ENCODE measurements at regions not wholly inside any gene's neighbourhood (a gene's known extent, or its start where the extent isn't known, plus 50 kb on each side); places are given as distances from the start of the nearest gene placed in this dataset.
"Not testable (repeated sequence)": the region's sequence is repeated elsewhere in the genome, so short reads cannot be mapped to it uniquely, and the experiment has no call there.

DNA sequence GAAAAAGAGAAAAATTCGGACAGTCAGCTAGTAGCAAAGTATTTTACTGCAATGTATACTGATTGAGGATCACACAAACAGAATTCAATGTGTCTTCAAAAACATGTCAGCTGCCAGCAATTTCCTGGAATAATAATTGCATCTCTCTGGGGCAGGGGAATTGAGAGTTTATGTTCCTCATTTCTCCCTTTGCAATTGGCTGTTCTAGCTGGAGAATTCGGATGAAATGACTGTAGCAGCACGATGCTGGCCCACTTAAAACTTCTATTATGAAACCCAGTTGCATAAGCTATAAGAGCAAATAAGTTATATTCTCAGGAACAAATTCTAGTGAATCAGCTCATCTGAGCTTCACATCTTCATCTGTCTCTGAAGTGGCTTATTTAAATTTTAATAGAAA is 99.9 kb upstream of the CPEB2 start:
- no peak for DNase-seq

DNA sequence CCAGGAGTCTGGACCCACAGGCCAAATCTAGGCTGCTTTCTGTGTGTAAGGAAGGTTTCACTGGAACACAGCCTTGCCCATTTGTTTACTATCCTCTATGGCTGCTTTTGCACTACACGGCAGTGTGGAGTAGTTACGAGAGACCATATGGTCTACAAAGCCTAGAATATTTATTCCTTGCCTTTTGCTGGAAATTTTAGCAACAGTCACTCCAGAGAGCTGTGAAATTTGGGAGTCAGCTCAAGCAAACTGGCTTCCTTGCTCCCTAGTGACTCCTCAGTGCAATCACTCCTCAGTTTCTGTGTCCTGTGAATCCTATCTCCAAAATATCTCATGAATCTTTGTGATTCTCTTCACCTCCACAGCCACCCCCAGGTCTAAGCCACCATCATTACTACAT is 99.0 kb upstream of the CPEB2 start:
- no peak for DNase-seq

DNA sequence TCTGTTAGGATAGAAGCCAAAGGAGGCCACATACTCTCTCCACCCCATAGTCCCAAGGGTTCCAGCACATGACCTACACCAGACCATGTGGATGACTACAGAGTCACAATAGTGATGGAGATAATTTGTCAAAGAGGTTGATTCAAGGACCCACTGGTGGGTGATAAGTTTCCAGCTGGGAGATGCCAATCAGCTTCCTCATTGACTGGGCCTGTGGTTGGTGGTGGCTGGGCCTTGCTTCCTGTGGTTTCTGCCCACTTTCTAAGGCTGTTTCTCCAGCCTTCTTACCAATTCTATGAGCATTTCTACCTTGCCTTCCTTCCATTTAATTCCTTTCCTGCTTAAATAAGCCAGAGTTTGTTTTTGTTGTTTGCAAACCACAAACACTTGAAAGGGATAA is 95.5 kb upstream of the CPEB2 start:
- DNase-seq: no peak

DNA sequence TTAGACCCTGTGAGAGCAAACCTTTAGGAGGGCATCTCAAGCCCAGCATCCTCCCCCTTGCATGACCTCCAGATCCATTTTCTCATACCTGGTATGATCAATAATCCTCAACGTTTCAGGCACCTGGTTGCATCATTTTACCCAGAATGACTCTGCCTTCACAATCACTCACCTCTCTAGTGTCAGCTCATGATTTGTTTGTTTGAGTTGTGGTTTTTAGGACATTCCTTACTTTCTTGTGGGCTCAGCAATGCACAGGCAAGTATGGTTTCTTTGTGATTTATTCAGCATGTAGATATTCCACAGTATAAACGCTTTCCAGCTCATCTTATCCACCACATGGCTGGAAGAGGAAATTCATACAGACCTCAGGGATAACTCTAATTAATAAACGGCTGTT is 93.6 kb upstream of the CPEB2 start:
- no peak for DNase-seq

DNA sequence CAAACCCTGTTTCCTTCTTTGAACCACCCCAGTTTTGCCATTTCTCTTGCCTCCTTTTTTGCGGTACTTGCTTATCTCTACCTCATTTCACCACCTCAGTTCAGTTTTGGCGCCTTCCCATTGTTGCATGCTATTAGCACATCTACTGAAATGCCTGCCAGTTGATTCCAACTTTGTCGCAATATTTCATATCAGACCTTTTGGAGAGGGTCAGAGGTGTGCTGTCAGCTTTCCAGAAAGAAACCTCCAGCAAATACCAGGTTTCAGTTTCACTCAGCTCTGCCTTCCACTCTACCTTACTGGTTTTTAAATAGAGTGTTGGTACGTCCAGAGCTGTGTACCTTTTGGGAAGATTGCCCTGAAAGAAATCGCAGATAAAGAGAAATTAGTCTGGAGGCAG is 91.9 kb upstream of the CPEB2 start:
- DNase-seq: no peak

DNA sequence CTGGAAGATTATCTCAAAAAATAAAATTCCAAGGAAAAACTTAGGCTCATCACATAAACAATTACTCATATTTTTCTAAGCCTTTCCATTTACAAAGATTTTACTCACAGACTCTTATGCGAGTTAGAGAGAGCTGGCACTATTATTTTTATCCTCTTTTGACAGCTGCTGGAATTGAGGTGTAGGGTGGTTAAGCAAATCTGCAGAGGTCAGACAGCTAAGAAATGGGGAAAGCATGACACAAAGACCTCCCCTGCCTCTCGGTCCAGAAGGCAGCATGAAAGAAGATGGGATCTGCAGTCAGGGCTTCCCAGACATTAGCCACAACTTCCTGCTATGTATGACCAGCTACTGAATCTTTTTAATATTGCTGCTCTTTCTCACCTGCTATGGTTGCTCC is 89.9 kb upstream of the CPEB2 start:
- DNase-seq: no peak

DNA sequence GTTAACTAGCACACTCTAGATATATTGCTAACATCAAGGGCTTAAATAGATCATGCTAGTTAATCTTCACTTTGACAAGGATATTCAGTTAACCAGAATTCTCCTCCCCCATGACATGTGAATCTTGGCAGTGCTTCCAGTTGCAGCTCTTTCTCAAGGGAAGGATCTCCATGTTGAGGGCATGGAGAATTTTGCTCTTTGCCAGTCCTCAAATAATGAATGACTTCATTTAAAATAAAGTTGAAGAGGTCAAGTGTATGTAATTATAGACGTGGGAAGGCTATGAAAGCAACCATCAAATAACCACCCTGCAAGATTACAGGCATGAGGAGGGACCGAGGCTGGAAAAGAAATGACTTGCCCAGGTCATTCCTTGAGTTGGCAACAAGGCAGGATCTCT is 87.3 kb upstream of the CPEB2 start:
- no peak for DNase-seq

DNA sequence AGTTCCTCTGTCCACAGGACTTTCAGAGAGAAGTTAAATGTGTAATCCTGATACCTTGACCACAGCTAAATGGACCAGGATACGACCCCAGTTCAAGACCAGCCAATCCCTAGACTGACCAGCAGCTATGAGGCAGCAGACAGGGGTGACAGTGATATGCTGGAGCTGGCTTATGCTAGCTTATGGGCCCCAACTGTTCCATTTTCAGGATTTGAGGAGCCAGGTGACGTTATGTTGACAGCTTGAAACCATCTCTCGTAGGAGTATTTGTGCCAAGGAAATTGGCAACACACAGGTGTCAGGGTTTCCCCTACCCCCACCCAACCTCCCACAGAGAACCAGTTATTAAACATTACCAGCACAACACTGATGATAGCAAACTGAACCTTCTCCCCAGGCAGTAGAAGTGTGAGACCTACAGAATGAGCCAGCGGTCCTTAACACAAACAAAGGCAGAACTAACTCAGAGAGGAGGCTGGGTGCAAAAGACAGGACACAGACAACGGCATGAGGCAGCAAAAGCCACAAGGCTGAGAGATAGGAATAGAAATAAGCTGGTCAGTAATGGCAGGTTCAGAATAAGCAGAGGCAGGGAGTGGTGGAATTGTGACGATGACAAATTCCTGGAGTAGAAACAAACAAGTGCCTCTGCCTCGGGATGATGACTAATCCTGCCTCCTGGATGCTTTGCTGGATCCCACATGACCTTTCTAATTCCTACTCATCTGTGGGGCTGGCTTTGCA is 85.6 kb upstream of the CPEB2 start:
- no peak for DNase-seq

DNA sequence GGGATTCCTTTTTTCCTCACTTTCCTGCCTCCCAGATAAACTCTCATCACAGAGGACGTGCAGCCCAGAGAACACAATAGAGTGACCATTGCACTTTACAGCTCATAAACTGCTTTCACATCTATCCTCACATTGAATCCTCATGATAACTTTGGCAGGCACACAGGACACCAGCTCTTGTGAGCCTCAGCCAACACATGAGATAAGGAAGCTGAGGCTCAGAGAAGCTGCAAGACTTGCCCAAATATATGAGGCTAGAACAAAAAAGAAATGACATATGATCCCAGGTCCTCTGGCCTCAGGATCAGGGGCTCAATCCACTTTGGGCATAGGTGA is 85.0 kb upstream of the CPEB2 start:
- DNase-seq: no peak

DNA sequence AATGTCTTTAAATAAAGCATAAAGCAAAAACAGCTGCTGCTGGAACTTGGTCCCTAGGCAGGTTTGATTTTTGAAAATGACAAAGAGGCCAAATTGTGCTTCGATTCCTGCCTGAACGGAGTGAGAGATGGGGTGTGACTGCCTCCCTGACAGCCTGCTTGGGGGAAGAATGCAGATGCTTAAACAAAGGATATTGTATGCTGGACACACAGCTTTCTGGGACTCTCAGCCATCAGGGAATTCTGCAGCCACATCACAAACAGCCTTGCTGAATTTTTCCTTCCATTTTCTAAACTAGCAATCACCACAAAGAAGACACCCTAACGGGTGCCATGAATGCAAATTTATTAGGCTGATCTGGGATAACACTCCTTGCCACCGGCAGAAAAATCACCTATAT is 83.9 kb upstream of the CPEB2 start:
- DNase-seq: no peak

DNA sequence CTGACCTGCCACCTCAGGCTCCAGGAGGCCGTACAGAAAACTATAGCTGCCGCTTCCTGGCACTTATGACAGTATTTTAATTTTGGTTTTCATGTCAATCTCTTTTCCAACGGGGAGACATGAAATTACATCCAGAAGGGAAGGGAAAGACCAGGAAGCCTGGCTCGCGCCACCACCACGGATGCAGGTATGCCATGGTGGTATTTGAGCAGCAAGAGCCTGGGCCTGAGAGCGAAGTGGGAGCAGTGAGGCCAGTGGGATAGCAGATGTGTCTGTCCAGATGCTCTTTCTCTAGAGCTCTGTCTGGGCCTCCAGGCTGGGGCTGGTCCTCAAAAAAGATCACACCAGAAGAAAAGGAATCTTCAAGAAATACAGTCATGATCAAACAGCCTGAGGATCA is 82.5 kb upstream of the CPEB2 start:
- no peak for DNase-seq

DNA sequence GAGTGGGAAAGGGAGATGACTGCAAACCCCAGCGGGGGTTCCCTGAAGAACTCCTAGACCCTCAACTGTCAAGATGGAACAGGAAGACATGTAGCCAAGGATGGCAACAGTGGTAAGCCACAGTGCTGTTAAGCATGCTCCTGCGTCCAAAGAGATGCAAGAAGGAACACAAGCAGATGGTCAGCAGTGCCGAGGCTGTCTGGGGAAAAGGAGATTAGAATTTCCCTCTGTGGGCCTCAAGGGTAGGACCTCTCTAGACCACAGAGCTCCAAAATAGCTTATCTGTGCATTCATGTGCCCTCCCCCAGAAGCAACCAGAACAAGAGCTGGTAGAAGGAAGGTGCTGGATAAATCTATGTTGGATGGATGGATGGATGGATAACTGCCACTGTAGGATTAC is 82.0 kb upstream of the CPEB2 start:
- no peak for DNase-seq

DNA sequence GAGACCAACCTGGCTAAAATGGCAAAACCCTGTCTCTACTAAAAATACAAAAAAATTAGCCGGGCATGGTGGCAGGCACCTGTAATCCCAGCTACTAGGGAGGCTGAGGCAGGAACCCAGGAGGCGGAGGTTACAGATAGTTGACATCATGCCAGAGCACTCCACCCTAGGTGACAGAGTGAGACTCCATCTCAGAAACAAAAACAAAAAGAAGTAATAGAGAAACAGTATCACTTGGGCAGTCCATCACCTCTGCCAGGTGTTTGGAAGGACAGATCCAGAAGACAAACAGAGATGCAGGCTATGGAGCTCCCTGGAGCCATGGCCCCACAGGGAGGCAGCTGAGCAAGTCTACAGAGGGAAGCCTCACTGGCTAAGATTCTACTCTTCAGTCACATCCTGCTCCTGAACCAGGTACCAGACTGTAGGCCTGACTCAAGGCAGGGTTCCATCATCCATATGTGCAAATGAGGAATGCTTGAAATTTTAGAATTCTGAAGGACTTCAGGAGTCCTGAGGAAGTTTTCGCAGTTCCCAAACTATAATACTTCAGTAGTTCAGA is 81.4 kb upstream of the CPEB2 start:
- no peak for DNase-seq

DNA sequence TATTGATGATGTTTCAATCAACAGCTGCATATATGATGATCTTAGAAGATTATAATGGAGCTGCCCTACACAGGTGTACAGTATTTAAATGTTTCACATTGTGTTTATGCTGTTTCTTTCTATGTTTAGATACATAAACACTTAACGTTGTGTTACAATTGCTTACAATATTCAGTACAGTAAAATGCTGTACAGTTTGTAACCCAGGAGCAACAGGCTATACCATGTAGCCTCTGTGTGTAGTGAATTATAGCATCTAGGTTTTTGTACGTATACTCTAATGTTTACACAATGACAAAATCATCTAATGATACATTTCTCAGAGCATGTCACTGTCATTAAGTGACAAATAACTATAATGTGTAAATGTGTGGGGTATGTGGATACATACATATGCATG is 80.5 kb upstream of the CPEB2 start:
- DNase-seq: not testable (repeated sequence)

DNA sequence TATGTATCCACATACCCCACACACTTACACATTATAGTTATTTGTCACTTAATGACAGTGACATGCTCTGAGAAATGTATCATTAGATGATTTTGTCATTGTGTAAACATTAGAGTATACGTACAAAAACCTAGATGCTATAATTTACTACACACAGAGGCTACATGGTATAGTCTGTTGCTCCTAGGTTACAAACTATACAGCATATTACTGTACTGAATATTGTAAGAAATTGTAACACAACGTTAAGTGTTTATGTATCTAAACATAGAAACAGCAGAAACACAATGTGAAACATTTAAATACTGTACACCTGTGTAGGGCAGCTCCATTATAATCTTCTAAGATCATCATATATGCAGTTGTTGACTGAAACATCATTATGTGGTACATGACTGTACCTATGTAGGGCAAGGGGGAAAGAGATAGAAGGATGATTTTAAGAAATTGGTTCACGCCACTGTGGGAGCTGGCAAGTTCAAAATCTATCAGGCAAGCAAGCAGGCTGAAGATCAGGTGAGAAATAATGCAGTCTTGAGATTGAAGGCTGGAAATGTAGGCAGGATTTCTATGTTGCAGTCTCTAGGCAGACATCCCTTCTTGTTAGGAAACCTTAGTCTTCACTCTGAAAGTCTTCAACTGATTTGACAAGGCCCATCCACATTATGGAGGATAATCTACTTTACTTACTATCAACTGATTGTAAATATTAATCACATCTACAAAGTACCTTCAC is 78.0 kb upstream of the CPEB2 start:
- no peak for DNase-seq

DNA sequence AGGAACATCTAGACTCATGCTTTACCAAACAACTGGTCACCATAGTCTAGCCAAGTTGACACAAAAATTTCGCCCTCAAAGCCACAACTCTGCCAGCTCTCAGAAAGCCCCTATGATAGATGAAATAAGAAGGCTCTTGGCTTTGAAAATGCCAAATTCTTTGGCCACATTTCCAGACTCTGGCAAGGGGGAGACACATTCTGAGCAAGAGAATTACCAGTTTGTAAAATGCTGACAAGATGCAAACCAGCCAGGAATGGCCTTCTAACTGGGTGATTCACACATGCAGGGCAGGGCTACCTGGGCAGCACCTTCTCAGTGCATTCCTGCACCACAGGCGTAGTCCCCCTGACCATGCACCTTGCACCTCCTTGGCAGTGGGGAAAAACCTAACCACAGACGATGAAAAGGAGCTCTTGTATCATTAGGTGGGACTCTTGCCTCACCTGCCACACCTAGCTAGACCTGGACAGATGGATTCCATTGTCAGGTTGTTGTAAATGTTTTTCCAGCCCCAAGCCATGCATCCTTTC is 77.4 kb upstream of the CPEB2 start:
- no peak for DNase-seq

DNA sequence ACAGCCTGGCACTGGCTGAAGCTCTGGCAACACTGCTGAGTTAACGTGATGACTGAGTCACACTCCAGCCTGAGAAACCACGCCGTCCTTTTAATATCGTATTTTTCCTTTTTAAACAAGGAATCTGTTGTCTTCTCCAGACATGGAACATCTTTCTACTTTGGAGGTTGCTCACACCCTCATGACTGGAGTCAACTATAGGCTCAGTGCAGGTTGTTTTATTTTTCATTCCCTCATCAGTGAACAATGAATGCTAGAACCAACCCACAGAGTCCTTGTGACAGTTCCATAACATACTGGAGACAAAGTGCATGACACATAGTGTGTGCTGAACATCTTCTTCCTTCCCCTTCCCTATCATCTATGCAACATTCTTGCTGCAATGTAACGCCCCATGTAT is 76.8 kb upstream of the CPEB2 start:
- no peak for DNase-seq

DNA sequence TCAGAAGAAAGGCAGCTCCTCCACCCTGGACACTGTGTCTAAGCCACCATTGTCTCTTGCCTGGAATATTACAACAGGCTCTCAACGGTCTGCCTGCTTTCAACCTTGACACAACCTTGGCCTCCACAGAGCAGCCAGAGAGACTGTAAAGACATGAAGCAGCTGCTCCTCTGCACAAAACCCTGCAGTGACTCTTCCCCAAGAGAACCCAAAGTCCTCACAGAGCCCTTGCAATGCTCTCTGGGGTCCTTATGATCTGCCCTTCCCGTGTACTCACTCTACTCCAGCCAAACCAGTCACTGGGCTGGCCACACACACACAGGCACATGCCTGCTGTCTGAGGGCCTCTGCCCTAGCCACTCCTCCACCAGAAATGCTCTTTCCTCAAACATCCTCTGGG is 75.9 kb upstream of the CPEB2 start:
- no peak for DNase-seq

DNA sequence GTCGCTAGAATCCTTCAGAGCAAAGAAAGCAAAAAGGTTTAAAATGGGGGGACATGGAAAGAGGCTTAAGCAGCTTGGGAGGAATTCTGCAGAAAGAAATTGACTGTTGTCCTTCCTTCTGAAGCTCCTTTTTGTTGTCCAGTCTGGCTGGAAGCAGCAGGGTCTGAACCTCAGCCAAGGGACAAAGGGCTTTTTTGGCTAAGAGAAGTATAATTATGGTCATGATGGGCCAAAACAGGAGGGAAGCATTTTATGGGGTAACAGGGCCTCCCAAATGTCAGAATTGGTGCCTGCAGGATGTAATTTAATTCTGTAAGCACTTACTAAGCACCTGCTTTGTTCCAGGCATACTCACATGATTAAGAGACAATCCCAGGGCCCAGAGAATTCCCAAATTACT is 74.2 kb upstream of the CPEB2 start:
- DNase-seq: peak; percentile 65

DNA sequence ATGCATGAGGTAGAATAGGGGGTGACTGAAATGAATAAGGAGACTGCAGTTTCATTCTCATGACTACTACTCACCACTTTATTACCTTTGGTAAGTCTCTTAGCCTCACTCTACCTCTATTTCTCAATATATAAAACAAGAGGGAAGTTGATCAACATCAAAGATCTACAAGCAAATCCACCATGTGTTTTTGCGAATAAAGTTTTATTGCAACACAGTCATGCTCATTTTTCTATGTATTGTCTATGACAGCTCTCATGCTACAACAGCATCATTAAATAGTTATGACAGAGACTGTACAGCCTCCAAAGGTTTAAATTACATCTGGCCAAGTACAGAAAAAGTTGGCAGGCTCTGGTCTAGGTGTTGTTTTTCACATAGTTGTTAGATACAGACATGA is 72.6 kb upstream of the CPEB2 start:
- no peak for DNase-seq

DNA sequence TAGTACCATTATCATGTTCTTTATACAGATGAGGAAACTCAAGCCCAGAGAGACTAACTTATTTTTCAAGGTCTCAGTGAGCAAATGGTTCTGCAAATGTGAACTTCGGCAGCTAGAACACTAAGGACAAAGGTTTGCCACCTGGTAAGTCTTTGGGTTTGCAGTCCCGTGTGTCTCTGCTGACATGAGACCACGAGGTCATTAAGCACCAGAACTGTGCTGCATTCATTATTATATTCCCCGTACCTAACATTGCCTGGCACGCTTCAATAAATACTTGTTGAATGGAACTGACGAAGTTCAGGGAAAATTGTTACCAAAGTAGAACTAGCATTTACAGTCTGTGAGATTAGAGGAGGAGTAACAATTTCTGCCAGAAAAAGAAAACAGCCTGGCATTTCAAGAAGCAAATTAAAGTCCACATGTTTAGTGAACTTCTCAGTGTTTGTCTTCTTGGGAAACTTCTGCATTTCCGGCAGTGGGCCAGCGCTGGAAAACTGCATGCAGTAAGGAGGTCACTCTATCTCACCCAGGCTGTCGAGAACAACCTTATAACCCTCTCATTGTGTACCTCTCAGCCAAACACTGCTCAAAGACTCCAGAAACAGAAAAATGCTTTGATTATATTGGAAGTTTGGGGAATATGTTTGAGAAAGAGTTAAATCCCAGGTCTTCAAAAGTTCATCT is 67.4 kb upstream of the CPEB2 start:
- no peak for DNase-seq

DNA sequence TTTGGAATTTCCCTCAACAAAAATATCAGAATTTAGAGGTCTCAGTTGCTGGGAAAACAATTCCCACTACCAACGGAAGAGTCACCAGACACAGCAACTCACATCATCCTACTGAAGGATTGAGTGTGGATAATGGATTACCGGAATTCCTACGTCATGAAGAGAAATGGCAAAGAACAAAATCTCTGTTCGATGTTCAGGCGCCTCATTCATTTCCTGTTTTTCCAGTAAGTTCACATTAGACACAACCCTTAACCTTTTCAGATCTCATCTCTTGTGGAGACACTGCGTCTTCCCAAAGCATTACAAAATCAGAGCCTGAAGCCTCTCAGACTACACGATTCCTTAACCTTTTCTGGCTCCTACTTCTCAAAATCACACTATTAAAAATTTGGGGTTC is 58.5 kb upstream of the CPEB2 start:
- no peak for DNase-seq

DNA sequence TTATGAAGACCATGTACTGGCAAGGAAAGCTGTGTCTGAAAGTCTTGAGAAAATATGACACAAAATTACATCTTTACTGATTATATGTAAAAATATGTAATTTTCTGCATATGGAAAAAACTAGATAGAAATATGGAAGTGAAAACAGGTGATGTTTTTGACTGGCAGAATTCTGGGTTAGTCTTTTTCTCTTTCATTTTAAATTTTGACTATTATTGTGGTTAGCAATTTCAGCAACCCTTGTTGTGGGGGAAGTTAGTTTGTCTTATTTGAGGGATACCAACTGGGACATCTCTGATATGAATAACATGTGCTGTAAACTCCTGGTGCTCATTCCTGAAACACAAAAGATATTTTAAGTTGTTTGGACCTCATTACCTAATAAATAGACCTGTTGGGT is 49.9 kb upstream of the CPEB2 start:
- DNase-seq: no peak

Data from left hindlimb (tissue), 1 donor.